Endothelial cell (in vitro differentiated cells): ENCODE measurements at regions not wholly inside any gene's neighbourhood (a gene's known extent, or its start where the extent isn't known, plus 50 kb on each side); places are given as distances from the start of the nearest gene placed in this dataset.
A peak's percentile ranks its signal among the peaks of the same experiment; 100 is the strongest.

Source experiments
- DNase-seq: peaks from one replicate; pipeline ENCODE4 v3.0.0; 2021; ENCODE audit warnings: low spot score
- H3K27ac Mint-ChIP-seq: one replicate; pipeline ENCODE4 v1.8.0; 2021; ENCODE audit warnings: mixed read lengths, inconsistent platforms; ENCODE audit not compliant: unreplicated experiment
- H3K27me3 Mint-ChIP-seq: one replicate; pipeline ENCODE4 v1.8.0; 2021; ENCODE audit warnings: mild to moderate bottlenecking, moderate library complexity, mixed read lengths, inconsistent platforms; ENCODE audit not compliant: unreplicated experiment
- H3K36me3 Mint-ChIP-seq: one replicate; pipeline ENCODE4 v1.8.0; 2021; ENCODE audit warnings: mild to moderate bottlenecking, low read depth, mixed read lengths, inconsistent platforms; ENCODE audit not compliant: unreplicated experiment
- H3K4me1 Mint-ChIP-seq: one replicate; pipeline ENCODE4 v1.8.0; 2021; ENCODE audit warnings: mild to moderate bottlenecking, mixed read lengths, inconsistent platforms; ENCODE audit not compliant: unreplicated experiment
- H3K4me3 Mint-ChIP-seq: one replicate; pipeline ENCODE4 v1.8.0; 2021; ENCODE audit warnings: mild to moderate bottlenecking, mixed read lengths, inconsistent platforms; ENCODE audit not compliant: unreplicated experiment
- H3K9me3 Mint-ChIP-seq: one replicate; pipeline ENCODE4 v1.8.0; 2021; ENCODE audit warnings: mixed read lengths, inconsistent platforms; ENCODE audit not compliant: unreplicated experiment
- TF ChIP-seq, protein P1 (sequence below): fragments of 200-600 bp; sonication (generic); IDR thresholded peaks from one replicate; pipeline ENCODE4 v1.5.0; 2021; ENCODE audit warnings: antibody characterized with exemption; ENCODE audit not compliant: unreplicated experiment

DNA sequence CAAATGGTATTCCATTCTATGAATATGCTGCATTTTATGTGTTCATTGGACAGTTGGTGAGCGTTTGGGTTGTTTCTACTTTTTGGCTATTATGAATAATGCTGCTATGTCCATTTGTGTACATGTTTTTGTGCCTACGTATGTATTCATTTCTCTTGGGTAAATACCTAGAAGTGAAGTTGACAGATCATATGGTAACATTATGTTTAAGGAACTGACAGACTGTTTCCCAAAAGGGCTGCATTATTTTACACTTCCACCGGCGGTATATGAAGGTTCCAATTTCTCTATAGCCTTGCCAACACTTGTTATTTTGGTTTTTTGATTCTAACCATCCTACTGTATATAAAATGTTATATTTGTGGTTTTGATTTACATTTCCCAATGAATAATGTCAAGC, 703.9 kb upstream of the CDH2 start:
- Mint-ChIP-seq H3K27ac (no peak overlapping the region), H3K27me3 (peaks cover 2% of the 10 kb centered on the region), H3K36me3 (no peaks in the 10 kb centered on the region), H3K4me3 (no peak overlapping the region), H3K9me3 (no peaks in the 10 kb centered on the region), H3K4me1 (peaks cover 3% of the 10 kb centered on the region)
- DNase-seq, result no peak
- TF ChIP-seq, protein P1, sequence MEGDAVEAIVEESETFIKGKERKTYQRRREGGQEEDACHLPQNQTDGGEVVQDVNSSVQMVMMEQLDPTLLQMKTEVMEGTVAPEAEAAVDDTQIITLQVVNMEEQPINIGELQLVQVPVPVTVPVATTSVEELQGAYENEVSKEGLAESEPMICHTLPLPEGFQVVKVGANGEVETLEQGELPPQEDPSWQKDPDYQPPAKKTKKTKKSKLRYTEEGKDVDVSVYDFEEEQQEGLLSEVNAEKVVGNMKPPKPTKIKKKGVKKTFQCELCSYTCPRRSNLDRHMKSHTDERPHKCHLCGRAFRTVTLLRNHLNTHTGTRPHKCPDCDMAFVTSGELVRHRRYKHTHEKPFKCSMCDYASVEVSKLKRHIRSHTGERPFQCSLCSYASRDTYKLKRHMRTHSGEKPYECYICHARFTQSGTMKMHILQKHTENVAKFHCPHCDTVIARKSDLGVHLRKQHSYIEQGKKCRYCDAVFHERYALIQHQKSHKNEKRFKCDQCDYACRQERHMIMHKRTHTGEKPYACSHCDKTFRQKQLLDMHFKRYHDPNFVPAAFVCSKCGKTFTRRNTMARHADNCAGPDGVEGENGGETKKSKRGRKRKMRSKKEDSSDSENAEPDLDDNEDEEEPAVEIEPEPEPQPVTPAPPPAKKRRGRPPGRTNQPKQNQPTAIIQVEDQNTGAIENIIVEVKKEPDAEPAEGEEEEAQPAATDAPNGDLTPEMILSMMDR, result no peak

DNA sequence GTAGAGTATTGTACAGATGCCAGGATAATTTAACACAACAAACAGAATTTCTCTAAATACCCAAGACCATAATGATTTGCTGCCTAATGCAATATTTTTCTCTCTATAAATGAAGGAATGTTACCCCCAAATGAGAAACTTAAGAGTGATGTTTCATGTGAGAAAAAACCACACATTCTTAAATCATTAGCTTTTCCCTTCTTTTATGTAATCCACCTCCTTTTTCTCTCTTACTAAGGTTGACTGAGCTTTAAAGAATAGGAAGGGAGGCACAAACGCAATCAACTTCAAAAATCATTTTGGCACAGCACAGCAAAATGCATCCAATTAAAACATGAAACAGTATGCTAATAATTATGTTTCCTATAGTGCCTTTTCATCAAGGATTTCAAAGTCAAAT, 698.1 kb upstream of the CDH2 start:
- Mint-ChIP-seq H3K9me3 (no peaks in the 10 kb centered on the region), H3K4me3 (peak overlapping the region; percentile 52), H3K27me3 (peaks cover under 1% of the 10 kb centered on the region), H3K27ac (peak overlapping the region; percentile 61), H3K36me3 (no peaks in the 10 kb centered on the region), H3K4me1 (peaks cover 15% of the 10 kb centered on the region)
- TF ChIP-seq, protein P1, result no peak
- no peak for DNase-seq

DNA sequence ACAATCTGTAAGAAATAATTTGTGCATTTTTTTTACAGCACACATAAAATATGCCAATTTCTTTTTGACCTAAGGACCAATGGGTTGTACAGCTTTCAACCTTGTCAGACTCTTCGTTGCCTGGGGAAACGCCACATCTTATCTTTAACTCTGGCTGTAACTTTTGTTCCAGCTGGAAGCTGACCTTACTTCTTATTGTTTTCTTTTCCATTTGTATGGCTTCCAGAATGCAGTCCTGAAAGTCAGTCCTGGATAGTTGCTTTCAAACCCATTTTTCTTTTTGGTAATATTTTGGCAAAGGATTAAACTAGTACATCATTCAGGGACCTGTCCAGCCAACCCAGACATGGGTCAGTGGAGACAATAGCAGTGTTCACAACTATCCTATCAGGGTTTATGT, 686.5 kb upstream of the CDH2 start:
- Mint-ChIP-seq H3K4me1 (no peaks in the 10 kb centered on the region), H3K27ac (no peak overlapping the region), H3K9me3 (no peaks in the 10 kb centered on the region), H3K27me3 (peaks cover 2% of the 10 kb centered on the region), H3K36me3 (no peaks in the 10 kb centered on the region), H3K4me3 (no peak overlapping the region)
- no peak for DNase-seq
- TF ChIP-seq, protein P1, result no peak

DNA sequence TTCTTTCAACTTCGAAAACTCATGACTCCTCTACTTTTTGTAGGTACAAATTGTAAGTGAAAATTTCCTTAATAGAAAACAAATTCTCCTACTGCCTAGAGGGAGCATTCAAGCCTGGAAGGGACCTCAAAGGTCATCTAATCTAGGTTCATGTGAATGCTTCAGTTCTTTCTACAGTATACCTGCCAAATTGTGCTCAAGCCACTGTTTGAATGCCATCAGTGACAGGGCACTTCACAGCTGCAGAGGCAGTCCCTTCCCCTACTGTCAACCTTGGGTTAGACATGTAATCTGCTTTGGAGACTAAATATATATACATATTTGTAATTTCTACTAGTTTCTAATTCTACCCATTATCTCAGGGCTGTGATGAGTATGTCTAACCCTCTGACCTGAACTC, 681.3 kb upstream of the CDH2 start:
- no peaks in the 10 kb centered on the region for H3K4me1 Mint-ChIP-seq

DNA sequence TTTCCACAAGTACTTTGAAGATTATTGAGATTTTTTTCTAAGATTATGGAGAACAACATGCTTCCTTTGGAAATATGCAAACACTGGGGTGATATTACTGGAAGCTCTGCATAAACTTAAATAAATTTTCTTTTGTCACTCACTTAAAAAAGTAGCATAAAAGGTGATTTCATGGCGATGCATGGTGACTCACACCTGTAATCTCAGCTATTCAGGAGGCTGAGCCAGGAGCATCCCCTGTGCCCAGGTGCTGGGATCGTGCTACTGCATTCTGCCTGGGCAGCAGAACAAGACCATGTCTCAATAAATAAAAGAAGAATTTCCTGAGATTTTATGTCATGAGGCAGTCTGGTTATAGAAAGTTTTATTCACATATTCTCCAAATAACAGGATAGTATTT, 679.1 kb upstream of the CDH2 start:
- TF ChIP-seq, protein P1, result no peak
- Mint-ChIP-seq H3K36me3 (no peaks in the 10 kb centered on the region), H3K27ac (no peak overlapping the region), H3K9me3 (no peaks in the 10 kb centered on the region), H3K4me1 (no peaks in the 10 kb centered on the region), H3K27me3 (peaks cover 4% of the 10 kb centered on the region), H3K4me3 (no peak overlapping the region)
- no peak for DNase-seq

More for the DNA sequence above, 681.3 kb upstream of the CDH2 start:
- DNase-seq, result no peak
- Mint-ChIP-seq H3K27me3 (peaks cover 4% of the 10 kb centered on the region), H3K4me3 (no peak overlapping the region), H3K27ac (no peak overlapping the region), H3K9me3 (no peaks in the 10 kb centered on the region), H3K36me3 (no peaks in the 10 kb centered on the region)
- TF ChIP-seq, protein P1, result no peak
